AG04450 (cell line): ENCODE measurements at regions not wholly inside any gene's neighbourhood (a gene's known extent, or its start where the extent isn't known, plus 50 kb on each side); places are given as distances from the start of the nearest gene placed in this dataset.

Experiments used
- CTCF ChIA-PET: fragments of 300-600, 350-600 bp; formaldehyde crosslinking; extraction: SDS; loops from one replicate; lab custom pipeline; 2022; ENCODE audit warnings: antibody characterized with exemption, inconsistent platforms; lab: Charles Lee
- POLR2A ChIA-PET: fragments of 350-600 bp; formaldehyde crosslinking; extraction: SDS; loops from one replicate; lab custom pipeline; 2021; ENCODE audit warnings: antibody characterized with exemption, inconsistent platforms; lab: Yijun Ruan, JAX
- DNase-seq: peaks from one replicate; pipeline ENCODE4 v3.0.0-alpha.2; 2011; ENCODE audit warnings: low read depth, low spot score
- H3K27ac ChIP-seq: one replicate; pipeline ENCODE4 v1.5.1; 2012; ENCODE audit warnings: low read depth, low read length, control low read depth
- H3K27me3 ChIP-seq: one replicate; pipeline ENCODE4 v1.6.0; 2012; ENCODE audit warnings: low read length; ENCODE audit not compliant: control insufficient read depth, insufficient read depth
- H3K4me3 ChIP-seq: 2 replicates; pipeline ENCODE4 v1.5.1; 2011; ENCODE audit warnings: mild to moderate bottlenecking, low read depth, low read length, control low read depth
- H3K9me3 ChIP-seq: 2 replicates; pipeline ENCODE4 v1.5.1; 2012; ENCODE audit warnings: low read length; ENCODE audit not compliant: control insufficient read depth, insufficient read depth
- TF ChIP-seq, protein P1 (sequence below): IDR thresholded peaks from 2 replicates; pipeline ENCODE4 v1.5.1; 2011; ENCODE audit warnings: low read depth, low read length, control low read depth, inconsistent platforms

DNA sequence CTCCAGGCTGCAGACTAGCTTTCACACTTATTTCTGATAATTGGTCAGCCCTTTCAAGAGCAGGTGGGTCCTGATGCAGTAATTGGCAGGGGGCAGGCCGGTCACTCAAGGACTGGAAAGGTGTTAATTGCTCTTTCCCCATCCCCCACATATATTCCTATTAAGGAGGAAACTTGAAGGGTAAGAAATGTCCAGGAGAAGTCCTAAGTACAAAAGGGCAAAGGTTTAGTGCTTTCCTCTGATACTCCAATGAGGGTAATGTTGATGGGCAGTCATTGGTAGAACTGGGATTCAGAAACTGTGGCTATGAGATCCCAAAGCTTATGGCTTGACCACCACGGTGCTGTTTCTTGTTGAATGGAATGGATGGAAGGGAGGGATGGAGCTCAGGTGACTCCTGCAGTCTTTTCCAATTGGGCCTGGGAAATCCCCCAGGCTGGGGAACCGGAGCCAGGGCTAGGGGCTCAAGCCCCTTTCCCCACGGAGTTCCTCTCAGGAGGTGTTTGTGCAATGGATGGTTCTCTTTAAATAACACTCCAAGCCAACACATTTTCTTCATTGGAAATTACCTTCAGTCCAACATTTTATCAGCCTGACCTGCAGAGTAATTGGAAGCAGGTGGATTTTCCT lies 103.2 kb upstream of the ALDH1B1 start:
- TF ChIP-seq, protein P1, sequence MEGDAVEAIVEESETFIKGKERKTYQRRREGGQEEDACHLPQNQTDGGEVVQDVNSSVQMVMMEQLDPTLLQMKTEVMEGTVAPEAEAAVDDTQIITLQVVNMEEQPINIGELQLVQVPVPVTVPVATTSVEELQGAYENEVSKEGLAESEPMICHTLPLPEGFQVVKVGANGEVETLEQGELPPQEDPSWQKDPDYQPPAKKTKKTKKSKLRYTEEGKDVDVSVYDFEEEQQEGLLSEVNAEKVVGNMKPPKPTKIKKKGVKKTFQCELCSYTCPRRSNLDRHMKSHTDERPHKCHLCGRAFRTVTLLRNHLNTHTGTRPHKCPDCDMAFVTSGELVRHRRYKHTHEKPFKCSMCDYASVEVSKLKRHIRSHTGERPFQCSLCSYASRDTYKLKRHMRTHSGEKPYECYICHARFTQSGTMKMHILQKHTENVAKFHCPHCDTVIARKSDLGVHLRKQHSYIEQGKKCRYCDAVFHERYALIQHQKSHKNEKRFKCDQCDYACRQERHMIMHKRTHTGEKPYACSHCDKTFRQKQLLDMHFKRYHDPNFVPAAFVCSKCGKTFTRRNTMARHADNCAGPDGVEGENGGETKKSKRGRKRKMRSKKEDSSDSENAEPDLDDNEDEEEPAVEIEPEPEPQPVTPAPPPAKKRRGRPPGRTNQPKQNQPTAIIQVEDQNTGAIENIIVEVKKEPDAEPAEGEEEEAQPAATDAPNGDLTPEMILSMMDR: no peak
- peaks cover 46% of the 10 kb centered on the region for H3K27me3 ChIP-seq
- ChIA-PET CTCF (no interaction called here), POLR2A (no interaction called here)
- H3K27ac ChIP-seq: no peak overlapping the region
- no peak overlapping the region for H3K4me3 ChIP-seq
- no peak for DNase-seq
- no peaks in the 10 kb centered on the region for H3K9me3 ChIP-seq

DNA sequence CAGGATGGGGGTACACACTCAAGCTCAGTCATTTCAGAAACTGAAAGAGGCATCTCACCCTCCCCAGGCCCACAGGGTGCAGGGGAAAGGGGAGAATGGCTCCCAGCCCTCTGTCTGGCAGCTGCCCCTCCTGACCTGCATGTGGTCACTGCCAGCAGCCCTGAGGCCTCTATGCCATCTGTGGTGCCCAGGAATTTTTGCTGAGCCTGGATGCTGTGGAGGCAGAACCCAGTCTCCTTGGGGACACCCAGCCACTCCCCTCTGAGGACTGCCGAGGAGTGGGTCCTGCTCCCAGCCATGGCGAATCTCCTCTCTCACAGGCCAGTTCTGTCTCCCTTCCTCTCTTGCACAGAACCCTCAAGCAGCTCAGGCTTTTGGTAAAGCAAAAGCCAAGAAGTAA lies 104.0 kb upstream of the ALDH1B1 start:
- Histone ChIP-seq H3K4me3 (no peak overlapping the region), H3K27ac (no peak overlapping the region), H3K27me3 (peaks cover 40% of the 10 kb centered on the region), H3K9me3 (no peaks in the 10 kb centered on the region)
- no peak for DNase-seq
- CTCF ChIA-PET: no interaction called here
- TF ChIP-seq, protein P1: no peak
- POLR2A ChIA-PET: no interaction called here

GRCh38 chr9:38287420-38287985 lies 105.0 kb upstream of the ALDH1B1 start:
- TF ChIP-seq, protein P1: no peak
- ChIA-PET POLR2A (no interaction called here), CTCF (no interaction called here)
- H3K27me3 ChIP-seq: peaks cover 35% of the 10 kb centered on the region
- no peak for DNase-seq
- H3K27ac ChIP-seq: no peak overlapping the region
- no peaks in the 10 kb centered on the region for H3K9me3 ChIP-seq
- H3K4me3 ChIP-seq: no peak overlapping the region

- TF ChIP-seq, protein P1: no peak
- DNase-seq: no peak
- no peaks in the 10 kb centered on the region for H3K9me3 ChIP-seq
- no peak overlapping the region for H3K4me3 ChIP-seq
- ChIA-PET POLR2A (no interaction called here), CTCF (interaction anchor here (0.6 kb wide), 1 partner anchor 98 kb away, joined by 5 read pairs; no protein-coding TSS in a partner anchor)
- peaks cover 33% of the 10 kb centered on the region for H3K27me3 ChIP-seq
- no peak overlapping the region for H3K27ac ChIP-seq
Observed at GRCh38 chr9:38286766-38287165, 105.7 kb upstream of the ALDH1B1 start.

GRCh38 chr9:38286357-38286756 lies 106.1 kb upstream of the ALDH1B1 start:
- CTCF ChIA-PET: interaction anchor here (0.6 kb wide), 1 partner anchor 97 kb away, joined by 5 read pairs; no protein-coding TSS in a partner anchor
- H3K4me3 ChIP-seq: no peak overlapping the region
- no peak for DNase-seq

More at GRCh38 chr9:38286357-38286756, 106.1 kb upstream of the ALDH1B1 start:
- no peaks in the 10 kb centered on the region for H3K9me3 ChIP-seq
- TF ChIP-seq, protein P1: no peak
- H3K27ac ChIP-seq: no peak overlapping the region
- POLR2A ChIA-PET: no interaction called here
- peaks cover 33% of the 10 kb centered on the region for H3K27me3 ChIP-seq
